ENCODE measurements at regions not wholly inside any gene's neighbourhood (a gene's known extent, or its start where the extent isn't known, plus 50 kb on each side); places are given as distances from the start of the nearest gene placed in this dataset.

- Histone ChIP-seq H3K9me2 (no peaks in the 10 kb centered on the region), H3F3A (replicated peaks; ENCODE audit: insufficient read depth) (no peaks in the 10 kb centered on the region), H3K4me3 (ENCODE audit: low read depth in 2 of 2, low read length in 1 of 2) (no peak overlapping the region), H4K20me1 (ENCODE audit: insufficient read depth) (no peaks in the 10 kb centered on the region), H3K9ac (no peak overlapping the region), H3K36me3 (replicated peaks in 1 of 2; ENCODE audit: control insufficient read depth in 1 of 2, insufficient read depth in 2 of 2, low read length in 1 of 2) (no peaks in the 10 kb centered on the region), H3K27me3 (ENCODE audit: insufficient read depth) (no peaks in the 10 kb centered on the region), H3K4me1 (ENCODE audit: control insufficient read depth in 1 of 2, insufficient read depth in 2 of 2, low read depth in 1 of 2, low read length in 1 of 2) (peaks cover 0 to 32% of the 10 kb centered on the region in 2 experiments; a peak in 2 of 4 replicates), H3K4me2 (no peak overlapping the region), H2AFZ (ENCODE audit: low read depth) (no peak overlapping the region), H3K9me3 (no peaks in the 10 kb centered on the region), H3K79me2 (ENCODE audit: insufficient read depth) (no peaks in the 10 kb centered on the region), H3K27ac (ENCODE audit: low read depth in 2 of 2, low read length in 1 of 2) (peak overlapping the region in 1 of 2 experiments; percentile 90; a peak in 2 of 4 replicates)
- 85% methylated on average over 4 of the region's 5 CpGs for WGBS (ENCODE audit: low lambda C conversion rate)
- CTCF ChIA-PET, result interaction anchor here (0.6 to 2.4 kb wide), 8 partner anchors 10 to 167 kb away, joined by 3 to 6 read pairs (median 3); no protein-coding TSS in a partner anchor
- DNase-seq, result peak; percentile 66
- POLR2A ChIA-PET, result interaction anchor here (0.6 to 2.0 kb wide), 4 partner anchors 66 to 79 kb away, joined by 3 to 7 read pairs (median 4); no protein-coding TSS in a partner anchor
- TF ChIP-seq TCF12 (IDR thresholded peaks at IDR 0.05), result no peak
- TF ChIP-seq YY1 (IDR thresholded peaks at IDR 0.05; ENCODE audit: low read depth), result no peak
- TF ChIP-seq NRF1 (IDR thresholded peaks at IDR 0.05; ENCODE audit: low read depth, low read length), result no peak
- TF ChIP-seq FOXM1 (IDR thresholded peaks at IDR 0.05; ENCODE audit: low read depth), result no peak
- TF ChIP-seq RAD21 (IDR thresholded peaks at IDR 0.05; ENCODE audit: low read length), result peak; percentile 36
- no peak for TF ChIP-seq MAX (IDR thresholded peaks at IDR 0.05; ENCODE audit: low read depth)
- no peak for TF ChIP-seq TEAD4 (IDR thresholded peaks at IDR 0.05; ENCODE audit: borderline replicate concordance, insufficient read depth)
- TF ChIP-seq EZH2phosphoT487 (IDR thresholded peaks at IDR 0.05; ENCODE audit: borderline replicate concordance, low read depth), result no peak
- no peak for TF ChIP-seq GABPA (IDR thresholded peaks at IDR 0.05; ENCODE audit: low read depth)
- TF ChIP-seq GATA2 (CRISPR knock-in tag; IDR thresholded peaks at IDR 0.05), result peak; percentile 12
- no peak for TF ChIP-seq TAF1 (IDR thresholded peaks at IDR 0.05; ENCODE audit: borderline replicate concordance, low read depth, low read length)
- no peak for TF ChIP-seq FOSL2 (IDR thresholded peaks at IDR 0.05; ENCODE audit: borderline replicate concordance, low read depth)
- TF ChIP-seq MEF2A (IDR thresholded peaks at IDR 0.05; ENCODE audit: borderline replicate concordance, low read depth), result no peak
- TF ChIP-seq ELF1 (IDR thresholded peaks at IDR 0.05), result no peak
- no peak for TF ChIP-seq ZBTB33 (IDR thresholded peaks at IDR 0.05; ENCODE audit: borderline replicate concordance, low read depth)
- TF ChIP-seq IRF3 (IDR thresholded peaks at IDR 0.05; ENCODE audit: low read depth, low read length), result no peak
- no peak for TF ChIP-seq RFX5 (IDR thresholded peaks at IDR 0.05; ENCODE audit: low read length)
- TF ChIP-seq USF2 (IDR thresholded peaks at IDR 0.05; ENCODE audit: borderline replicate concordance, low read depth, low read length), result no peak
- TF ChIP-seq RCOR1 (IDR thresholded peaks at IDR 0.05; ENCODE audit: low read length), result peak; percentile 9; the same call in 1 of the 2 replicates
- TF ChIP-seq SMC3 (IDR thresholded peaks at IDR 0.05; ENCODE audit: low read depth, low read length), result no peak
- no peak for TF ChIP-seq POLR2AphosphoS5 (IDR thresholded peaks at IDR 0.05; ENCODE audit: low read depth, low read length)
- peak in 1 of 2 experiments; percentile 77; a peak in 2 of 4 replicates for TF ChIP-seq EP300 (IDR thresholded peaks at IDR 0.05; ENCODE audit: borderline replicate concordance in 1 of 2, low read depth in 1 of 2, low read length in 1 of 2)
- TF ChIP-seq FOXJ3 (CRISPR knock-in tag; IDR thresholded peaks at IDR 0.05), result peak; percentile 70; the same call in 1 of the 2 replicates
- no peak for TF ChIP-seq NFIC (IDR thresholded peaks at IDR 0.05; ENCODE audit: borderline replicate concordance)
- no peak for TF ChIP-seq PBX3 (IDR thresholded peaks at IDR 0.05)
- no peak for TF ChIP-seq REST (IDR thresholded peaks at IDR 0.05; ENCODE audit: low read depth, low read length)
These were observed 177.4 kb downstream of the SEC61B start for GRCh38 chr9:99399474-99399873.
